Liver (tissue), 3 donors: ENCODE measurements at regions not wholly inside any gene's neighbourhood (a gene's known extent, or its start where the extent isn't known, plus 50 kb on each side); places are given as distances from the start of the nearest gene placed in this dataset.

Experiments
- EGR1 ChIP-seq, 2 donors: IDR thresholded peaks; 2 replicates each; pipeline ENCODE4 v1.6.1; 2016 to 2018; ENCODE audit warnings: antibody characterized with exemption in 2 of 2, low read depth in 2 of 2
- FOXA2 ChIP-seq: IDR thresholded peaks from 2 replicates; pipeline ENCODE4 v1.6.1; 2016; ENCODE audit warnings: antibody characterized with exemption
- RAD21 ChIP-seq, 2 donors: IDR thresholded peaks; 2 replicates each; pipeline ENCODE4 v1.6.1; 2016; ENCODE audit warnings: antibody characterized with exemption in 2 of 2, mild to moderate bottlenecking in 2 of 2
- SP1 ChIP-seq: IDR thresholded peaks from 2 replicates; pipeline ENCODE4 v1.6.1; 2018; ENCODE audit warnings: antibody characterized with exemption, mild to moderate bottlenecking
- TF ChIP-seq, protein P1 (sequence below): fragments of 150-350 bp; IDR thresholded peaks from 2 replicates; pipeline ENCODE4 v1.5.1; 2017; ENCODE audit warnings: improper control_type of control experiment, low read depth, low read length; ENCODE audit not compliant: missing input control
- TF ChIP-seq, protein P2 (sequence below): IDR thresholded peaks from 2 replicates; pipeline ENCODE4 v1.6.1; 2016; ENCODE audit warnings: antibody characterized with exemption
- TF ChIP-seq, protein P3 (sequence below): IDR thresholded peaks from 2 replicates; pipeline ENCODE4 v1.6.1; 2016; ENCODE audit warnings: antibody characterized with exemption, mild to moderate bottlenecking
- donor health status: healthy.
- donor health status: healthy.

DNA sequence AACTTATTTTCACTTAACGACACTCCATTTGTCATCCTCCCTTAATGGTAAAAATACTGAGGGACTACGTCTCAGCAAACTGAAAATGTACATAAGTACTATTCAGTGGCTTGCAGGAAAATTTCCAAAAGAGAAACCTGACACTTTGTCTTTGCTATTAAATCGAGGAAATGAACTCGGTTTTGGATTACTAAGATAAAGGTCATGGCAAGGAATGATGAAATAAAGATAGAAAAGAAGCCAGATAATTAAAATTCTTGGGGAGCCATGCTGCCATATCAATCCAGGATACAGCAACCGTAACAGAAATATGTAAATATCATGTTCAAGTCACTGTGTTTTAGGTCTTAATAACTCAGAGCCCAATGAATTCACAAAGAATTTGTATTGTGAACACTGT lies 647.8 kb downstream of the CDH9 start:
- TF ChIP-seq, protein P1, sequence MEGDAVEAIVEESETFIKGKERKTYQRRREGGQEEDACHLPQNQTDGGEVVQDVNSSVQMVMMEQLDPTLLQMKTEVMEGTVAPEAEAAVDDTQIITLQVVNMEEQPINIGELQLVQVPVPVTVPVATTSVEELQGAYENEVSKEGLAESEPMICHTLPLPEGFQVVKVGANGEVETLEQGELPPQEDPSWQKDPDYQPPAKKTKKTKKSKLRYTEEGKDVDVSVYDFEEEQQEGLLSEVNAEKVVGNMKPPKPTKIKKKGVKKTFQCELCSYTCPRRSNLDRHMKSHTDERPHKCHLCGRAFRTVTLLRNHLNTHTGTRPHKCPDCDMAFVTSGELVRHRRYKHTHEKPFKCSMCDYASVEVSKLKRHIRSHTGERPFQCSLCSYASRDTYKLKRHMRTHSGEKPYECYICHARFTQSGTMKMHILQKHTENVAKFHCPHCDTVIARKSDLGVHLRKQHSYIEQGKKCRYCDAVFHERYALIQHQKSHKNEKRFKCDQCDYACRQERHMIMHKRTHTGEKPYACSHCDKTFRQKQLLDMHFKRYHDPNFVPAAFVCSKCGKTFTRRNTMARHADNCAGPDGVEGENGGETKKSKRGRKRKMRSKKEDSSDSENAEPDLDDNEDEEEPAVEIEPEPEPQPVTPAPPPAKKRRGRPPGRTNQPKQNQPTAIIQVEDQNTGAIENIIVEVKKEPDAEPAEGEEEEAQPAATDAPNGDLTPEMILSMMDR: no peak
- TF ChIP-seq EGR1 (IDR thresholded peaks at IDR 0.05; ENCODE audit: low read depth in 2 of 2) (no peak), RAD21 (IDR thresholded peaks at IDR 0.05) (no peak), SP1 (no peak), FOXA2 (no peak)
- TF ChIP-seq, protein P2, sequence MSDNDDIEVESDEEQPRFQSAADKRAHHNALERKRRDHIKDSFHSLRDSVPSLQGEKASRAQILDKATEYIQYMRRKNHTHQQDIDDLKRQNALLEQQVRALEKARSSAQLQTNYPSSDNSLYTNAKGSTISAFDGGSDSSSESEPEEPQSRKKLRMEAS: no peak
- TF ChIP-seq, protein P3, sequence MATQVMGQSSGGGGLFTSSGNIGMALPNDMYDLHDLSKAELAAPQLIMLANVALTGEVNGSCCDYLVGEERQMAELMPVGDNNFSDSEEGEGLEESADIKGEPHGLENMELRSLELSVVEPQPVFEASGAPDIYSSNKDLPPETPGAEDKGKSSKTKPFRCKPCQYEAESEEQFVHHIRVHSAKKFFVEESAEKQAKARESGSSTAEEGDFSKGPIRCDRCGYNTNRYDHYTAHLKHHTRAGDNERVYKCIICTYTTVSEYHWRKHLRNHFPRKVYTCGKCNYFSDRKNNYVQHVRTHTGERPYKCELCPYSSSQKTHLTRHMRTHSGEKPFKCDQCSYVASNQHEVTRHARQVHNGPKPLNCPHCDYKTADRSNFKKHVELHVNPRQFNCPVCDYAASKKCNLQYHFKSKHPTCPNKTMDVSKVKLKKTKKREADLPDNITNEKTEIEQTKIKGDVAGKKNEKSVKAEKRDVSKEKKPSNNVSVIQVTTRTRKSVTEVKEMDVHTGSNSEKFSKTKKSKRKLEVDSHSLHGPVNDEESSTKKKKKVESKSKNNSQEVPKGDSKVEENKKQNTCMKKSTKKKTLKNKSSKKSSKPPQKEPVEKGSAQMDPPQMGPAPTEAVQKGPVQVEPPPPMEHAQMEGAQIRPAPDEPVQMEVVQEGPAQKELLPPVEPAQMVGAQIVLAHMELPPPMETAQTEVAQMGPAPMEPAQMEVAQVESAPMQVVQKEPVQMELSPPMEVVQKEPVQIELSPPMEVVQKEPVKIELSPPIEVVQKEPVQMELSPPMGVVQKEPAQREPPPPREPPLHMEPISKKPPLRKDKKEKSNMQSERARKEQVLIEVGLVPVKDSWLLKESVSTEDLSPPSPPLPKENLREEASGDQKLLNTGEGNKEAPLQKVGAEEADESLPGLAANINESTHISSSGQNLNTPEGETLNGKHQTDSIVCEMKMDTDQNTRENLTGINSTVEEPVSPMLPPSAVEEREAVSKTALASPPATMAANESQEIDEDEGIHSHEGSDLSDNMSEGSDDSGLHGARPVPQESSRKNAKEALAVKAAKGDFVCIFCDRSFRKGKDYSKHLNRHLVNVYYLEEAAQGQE: no peak
